ENCODE measurements at regions not wholly inside any gene's neighbourhood (a gene's known extent, or its start where the extent isn't known, plus 50 kb on each side); places are given as distances from the start of the nearest gene placed in this dataset.

- H3K4me3 ChIP-seq (replicated peaks in 1 of 3; ENCODE audit: insufficient read depth in 1 of 3, low read depth in 1 of 3, low read length in 3 of 3) = no peak overlapping the region
- no peaks in the 10 kb centered on the region for H3K27me3 ChIP-seq (ENCODE audit: control insufficient read depth in 2 of 2, insufficient read depth in 2 of 2, low read length in 2 of 2)
- intact Hi-C loops (cut with micrococcal nuclease) (no loop called here), dilution Hi-C loops (cut with MboI; ENCODE audit: extremely low pct_ligation_motif_present, low sequenced_read_pairs) (no loop called here)
- no peaks in the 10 kb centered on the region for H3K4me1 ChIP-seq (ENCODE audit: control insufficient read depth, extremely low read depth, insufficient read depth, low read length)
- no peaks in the 10 kb centered on the region for H3K9me1 ChIP-seq (replicated peaks; ENCODE audit: control insufficient read depth, extremely low read depth, insufficient read depth, low read length)
- no peak for TF ChIP-seq JUN (IDR thresholded peaks at IDR 0.05; ENCODE audit: borderline replicate concordance, insufficient read depth, insufficient read length, low read depth)
- no peak for TF ChIP-seq FOS (IDR thresholded peaks at IDR 0.05; ENCODE audit: borderline replicate concordance, insufficient read depth, low read length)
- no peak for TF ChIP-seq EZH2 (IDR thresholded peaks at IDR 0.05; ENCODE audit: borderline replicate concordance, low read depth, low read length, severe bottlenecking)
- no peak for TF ChIP-seq MYC (IDR thresholded peaks at IDR 0.05; ENCODE audit: low read depth, low read length)
- TF ChIP-seq POLR2A (IDR thresholded peaks at IDR 0.05; ENCODE audit: low read depth, low read length) = no peak
- no peak for TF ChIP-seq CTCF (IDR thresholded peaks at IDR 0.05; ENCODE audit: extremely low read depth in 1 of 2, insufficient read depth in 1 of 2, low read depth in 1 of 2, low read length in 2 of 2)
- TF ChIP-seq POLR2AphosphoS5 (IDR thresholded peaks at IDR 0.05; ENCODE audit: insufficient read depth, low read depth, low read length) = no peak
- no peak for TF ChIP-seq MAX (IDR thresholded peaks at IDR 0.05; ENCODE audit: insufficient read depth, insufficient read length)
- no peak overlapping the region for H2AFZ ChIP-seq (ENCODE audit: low read depth, low read length)
- FAIRE-seq (no peak), DNase-seq (ENCODE audit: low read depth, low spot score) (no peak)
- ChIA-PET POLR2A (no interaction called here), CTCF (interaction anchor here (1.1 kb wide), 1 partner anchor 9 kb away, joined by 5 read pairs; no protein-coding TSS in a partner anchor)
- no peak overlapping the region for H3K4me2 ChIP-seq (ENCODE audit: insufficient read depth, low read length)
- no peaks in the 10 kb centered on the region for H3K9me3 ChIP-seq (replicated peaks; ENCODE audit: control insufficient read depth, insufficient read depth, low read length)
- no peaks in the 10 kb centered on the region for H4K20me1 ChIP-seq (replicated peaks; ENCODE audit: control insufficient read depth, extremely low read depth, insufficient read depth, low read length)
- no TSS peak for BruUV-seq (replicated peaks)
- H3K79me2 ChIP-seq (ENCODE audit: control insufficient read depth, insufficient read depth, low read length) = no peaks in the 10 kb centered on the region
- H3K9ac ChIP-seq (replicated peaks; ENCODE audit: extremely low read depth, insufficient read depth, low read length) = no peak overlapping the region
- no peak overlapping the region for H3K27ac ChIP-seq (ENCODE audit: insufficient read depth, low read depth, low read length)
- H3K36me3 ChIP-seq (ENCODE audit: control insufficient read depth in 2 of 2, extremely low read depth in 1 of 2, insufficient read depth in 2 of 2, low read length in 2 of 2) = no peaks in the 10 kb centered on the region
Measured at GRCh38 chr11:95536047-95536690, 253.4 kb downstream of the FAM76B start.

All from endothelial cell of umbilical vein (primary cell).